ENCODE measurements at regions not wholly inside any gene's neighbourhood (a gene's known extent, or its start where the extent isn't known, plus 50 kb on each side); places are given as distances from the start of the nearest gene placed in this dataset.

GRCh38 chr20:33927724-33928123, 66.0 kb upstream of the RALY start (continued):
- no peak for TF ChIP-seq ASH2L (IDR thresholded peaks at IDR 0.05; ENCODE audit: low read length)

Measured in H1 (cell line).